PFSK-1 (cell line): ENCODE measurements at regions not wholly inside any gene's neighbourhood (a gene's known extent, or its start where the extent isn't known, plus 50 kb on each side); places are given as distances from the start of the nearest gene placed in this dataset.

ENCODE experiments used
- FOXP2 ChIP-seq: optimal IDR thresholded peaks from 2 replicates; pipeline ENCODE3; 2011; ENCODE audit warnings: borderline replicate concordance, control low read depth, inconsistent platforms; ENCODE audit not compliant: insufficient read depth; ENCODE audit errors: extremely low read length, extremely low read depth
- POLR2AphosphoS5 ChIP-seq: IDR thresholded peaks from 2 replicates; pipeline ENCODE4 v1.6.1; 2012; ENCODE audit warnings: low read depth, mild to moderate bottlenecking, control low read depth, low read length, moderate library complexity
- REST ChIP-seq, 2 experiments: IDR thresholded peaks; 2 replicates each; pipeline versions ENCODE4 v1.6.1 to v1.8.0; 2011 to 2012; ENCODE audit warnings: low read depth in 2 of 2, low read length in 2 of 2, control low read depth in 1 of 2, inconsistent platforms in 1 of 2, mild to moderate bottlenecking in 1 of 2, moderate library complexity in 1 of 2; ENCODE audit not compliant: insufficient read depth in 1 of 2
- SIN3A ChIP-seq: IDR thresholded peaks from 2 replicates; pipeline ENCODE4 v1.6.1; 2012; ENCODE audit warnings: mild to moderate bottlenecking, low read length, moderate library complexity, borderline replicate concordance; ENCODE audit not compliant: insufficient read depth
- TAF1 ChIP-seq: IDR thresholded peaks from 2 replicates; pipeline ENCODE4 v1.6.1; 2012; ENCODE audit warnings: low read length, control low read depth, borderline replicate concordance; ENCODE audit not compliant: insufficient read depth

DNA sequence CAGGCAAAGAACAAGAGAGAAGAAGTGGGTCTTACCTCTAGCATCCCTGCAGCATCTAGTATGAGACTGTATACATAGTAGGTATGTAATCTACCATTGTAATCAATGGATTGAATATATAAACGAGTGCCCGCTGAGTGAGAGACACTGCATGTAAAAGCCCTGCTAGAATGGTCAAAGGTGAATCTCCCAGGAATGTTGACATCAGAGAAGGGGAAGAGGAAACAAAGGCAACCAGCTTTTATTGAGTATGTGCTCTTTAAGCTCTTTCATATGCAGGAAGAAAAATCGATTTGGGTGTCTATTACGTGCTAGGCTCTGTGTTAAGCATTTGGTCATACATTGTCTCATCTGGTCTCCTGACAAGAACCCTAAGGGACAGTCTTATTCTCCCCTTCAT is 91.9 kb upstream of the KLHL13 start:
- no peak for TF ChIP-seq POLR2AphosphoS5
- TF ChIP-seq REST (IDR thresholded peaks at IDR 0.05; ENCODE audit: insufficient read depth in 1 of 2, low read depth in 2 of 2, low read length in 2 of 2): no peak
- TF ChIP-seq TAF1: no peak
- no peak for TF ChIP-seq SIN3A
- TF ChIP-seq FOXP2: no peak

DNA sequence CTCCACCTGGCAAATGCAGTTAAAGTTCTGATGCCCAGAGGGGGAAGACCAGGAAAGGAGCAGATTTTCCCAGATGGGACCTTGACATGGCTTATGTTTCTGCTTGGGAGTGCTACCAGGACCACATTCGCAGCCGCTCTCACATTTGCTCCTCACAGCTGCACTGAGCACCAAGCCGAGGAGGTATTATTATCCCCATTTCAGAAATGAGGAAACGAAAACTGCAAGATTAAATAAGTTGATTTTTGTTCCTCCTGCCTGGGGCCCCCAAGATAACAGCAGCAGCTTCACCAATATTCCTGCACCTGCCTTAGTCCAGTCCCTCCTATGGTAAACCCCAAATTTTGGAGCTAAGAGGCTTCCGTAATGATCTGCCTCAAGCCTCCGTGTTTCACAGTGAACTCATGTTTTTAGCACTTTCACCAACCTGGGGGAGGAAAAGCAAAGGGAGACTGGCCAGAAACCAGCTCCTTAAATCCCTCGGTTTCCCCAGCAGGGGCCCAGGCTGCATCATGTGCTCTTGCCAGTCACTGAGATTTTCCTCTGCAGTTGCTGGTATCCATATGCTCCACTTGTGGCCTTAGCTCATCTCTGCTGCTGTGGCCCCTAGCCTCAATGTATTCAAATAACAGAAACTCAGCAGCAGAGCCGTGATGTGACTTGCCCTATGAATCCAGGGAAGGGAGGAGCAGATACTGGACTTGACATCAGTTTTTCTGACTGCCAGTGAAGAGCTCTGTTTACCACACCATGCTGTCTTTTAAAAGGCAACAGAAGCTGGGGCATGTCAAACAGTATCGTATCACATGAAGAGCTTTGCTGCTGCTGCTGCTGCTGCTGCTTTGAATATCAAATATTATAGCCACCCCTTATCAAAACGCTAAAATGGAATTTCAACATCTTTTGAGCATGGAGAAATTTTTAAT is 95.5 kb upstream of the KLHL13 start:
- TF ChIP-seq FOXP2 (no peak), POLR2AphosphoS5 (no peak), SIN3A (no peak), REST (IDR thresholded peaks at IDR 0.05; ENCODE audit: insufficient read depth in 1 of 2, low read depth in 2 of 2, low read length in 2 of 2) (no peak), TAF1 (no peak)

GRCh38 chrX:118212817-118213183 is 96.2 kb upstream of the KLHL13 start:
- TF ChIP-seq REST (IDR thresholded peaks at IDR 0.05; ENCODE audit: insufficient read depth in 1 of 2, low read depth in 2 of 2, low read length in 2 of 2): no peak
- TF ChIP-seq FOXP2: no peak
- TF ChIP-seq SIN3A: no peak

- TF ChIP-seq TAF1: no peak
- TF ChIP-seq POLR2AphosphoS5: no peak
- no peak for TF ChIP-seq FOXP2
- TF ChIP-seq REST (IDR thresholded peaks at IDR 0.05; ENCODE audit: insufficient read depth in 1 of 2, low read depth in 2 of 2, low read length in 2 of 2): no peak
- no peak for TF ChIP-seq SIN3A
Observed at GRCh38 chrX:118215346-118215745, 98.7 kb upstream of the KLHL13 start.

- TF ChIP-seq POLR2AphosphoS5 (no peak), TAF1 (no peak), FOXP2 (no peak), REST (IDR thresholded peaks at IDR 0.05; ENCODE audit: insufficient read depth in 1 of 2, low read depth in 2 of 2, low read length in 2 of 2) (no peak), SIN3A (no peak)
Observed at GRCh38 chrX:118216087-118216486, 99.5 kb upstream of the KLHL13 start.
